ENCODE measurements at regions not wholly inside any gene's neighbourhood (a gene's known extent, or its start where the extent isn't known, plus 50 kb on each side); places are given as distances from the start of the nearest gene placed in this dataset.

GRCh38 chr12:28601570-28602058 lies 411.4 kb downstream of the CCDC91 start:
- DNase-seq, result no peak

GRCh38 chr12:28602786-28603185 lies 412.5 kb downstream of the CCDC91 start:
- DNase-seq, result no peak

GRCh38 chr12:28603239-28603638 lies 413.0 kb downstream of the CCDC91 start:
- DNase-seq, result no peak

GRCh38 chr12:28603801-28604200 lies 413.5 kb downstream of the CCDC91 start:
- DNase-seq, result no peak

- no peak for DNase-seq
Measured at GRCh38 chr12:28604240-28604639, 414.0 kb downstream of the CCDC91 start.

GRCh38 chr12:28606967-28607557 lies 416.8 kb downstream of the CCDC91 start:
- no peak for DNase-seq

- no peak for DNase-seq
Measured at GRCh38 chr12:28610401-28611114, 420.3 kb downstream of the CCDC91 start.

- DNase-seq, result no peak
Measured at GRCh38 chr12:28611115-28611435, 420.8 kb downstream of the CCDC91 start.

- no peak for DNase-seq
Measured at GRCh38 chr12:28611449-28611848, 421.2 kb downstream of the CCDC91 start.

GRCh38 chr12:28618171-28618570 lies 427.9 kb downstream of the CCDC91 start:
- DNase-seq, result no peak

- no peak for DNase-seq
Measured at GRCh38 chr12:28618772-28619171, 428.5 kb downstream of the CCDC91 start.

GRCh38 chr12:28620281-28620680 lies 430.0 kb downstream of the CCDC91 start:
- DNase-seq, result no peak

GRCh38 chr12:28622406-28622805 lies 432.1 kb downstream of the CCDC91 start:
- no peak for DNase-seq

- no peak for DNase-seq
Measured at GRCh38 chr12:28626504-28626903, 436.2 kb downstream of the CCDC91 start.

- DNase-seq, result no peak
Measured at GRCh38 chr12:28629691-28630090, 439.4 kb downstream of the CCDC91 start.

GRCh38 chr12:28631831-28632230 lies 441.6 kb downstream of the CCDC91 start:
- DNase-seq, result no peak

- no peak for DNase-seq
Measured at GRCh38 chr12:28640519-28640918, 450.3 kb downstream of the CCDC91 start.

- DNase-seq, result no peak
Measured at GRCh38 chr12:28645436-28645835, 455.2 kb downstream of the CCDC91 start.

GRCh38 chr12:28645891-28646290 lies 455.6 kb downstream of the CCDC91 start:
- DNase-seq, result no peak

GRCh38 chr12:28650906-28651305 lies 460.6 kb downstream of the CCDC91 start:
- DNase-seq, result no peak

GRCh38 chr12:28652239-28652638 lies 462.0 kb downstream of the CCDC91 start:
- no peak for DNase-seq

- DNase-seq, result no peak
Measured at GRCh38 chr12:28681980-28682379, 467.1 kb upstream of the FAR2 start.

GRCh38 chr12:28683366-28683765 lies 465.7 kb upstream of the FAR2 start:
- DNase-seq, result no peak

GRCh38 chr12:28689398-28690175 lies 459.5 kb upstream of the FAR2 start:
- no peak for DNase-seq

Data from NCI-H1092 treated with DMSO at 0.1 percent for 48 hours (cell line).